PC-3 (cell line): ENCODE measurements at regions not wholly inside any gene's neighbourhood (a gene's known extent, or its start where the extent isn't known, plus 50 kb on each side); places are given as distances from the start of the nearest gene placed in this dataset.
A peak's percentile ranks its signal among the peaks of the same experiment; 100 is the strongest.

Source experiments
- ATAC-seq: fragments of 200-7000 bp; cut with Tn5 transposase; 2 replicates; pipeline ENCODE4 v1.9.1; 2020; ENCODE audit warnings: mild to moderate bottlenecking, moderate library complexity
- BruUV-seq: library from RNA; stranded (reverse); fragments of 400-500 nt; replicated peaks from 2 replicates; lab custom pipeline; 2021; lab: Mats Ljungman, UMichigan
- CTCF ChIA-PET: fragments of 300-600 bp; sonication (Branson Sonifier 250); formaldehyde crosslinking; loops from one replicate; lab custom pipeline; 2022; ENCODE audit warnings: antibody characterized with exemption; lab: Charles Lee
- POLR2A ChIA-PET: fragments of 300-600 bp; sonication (Branson Sonifier 250); formaldehyde crosslinking; loops from one replicate; lab custom pipeline; 2022; ENCODE audit warnings: antibody characterized with exemption; ENCODE audit not compliant: unreplicated experiment; lab: Charles Lee
- DNase-seq: peaks from one replicate; pipeline ENCODE4 v3.0.0-alpha.2; 2015
- H2AFZ ChIP-seq: fragments of 300-600 bp; sonication (generic); 2 replicates; pipeline ENCODE4 v1.6.0; 2016; ENCODE audit warnings: antibody characterized with exemption, low read length
- H3F3A ChIP-seq: fragments of 300-600 bp; sonication (generic); one replicate; pipeline ENCODE4 v1.6.0; 2017; ENCODE audit warnings: antibody characterized with exemption, low read length, control low read depth, mild to moderate bottlenecking; ENCODE audit not compliant: unreplicated experiment
- H3K27ac ChIP-seq: fragments of 300-600 bp; sonication (generic); 2 replicates; pipeline ENCODE4 v1.5.1; 2016; ENCODE audit warnings: mild to moderate bottlenecking, low read length
- H3K27me3 ChIP-seq: fragments of 300-600 bp; sonication (generic); 2 replicates; pipeline ENCODE4 v1.6.1; 2016; ENCODE audit warnings: low read length, mixed read lengths
- H3K36me3 ChIP-seq: fragments of 300-600 bp; sonication (generic); 2 replicates; pipeline ENCODE4 v1.6.1; 2016; ENCODE audit warnings: low read depth, mixed run types, low read length, mixed read lengths
- H3K4me1 ChIP-seq: fragments of 300-600 bp; sonication (generic); 2 replicates; pipeline ENCODE4 v1.5.1; 2016; ENCODE audit warnings: low read length; ENCODE audit not compliant: insufficient read depth
- H3K4me2 ChIP-seq: fragments of 300-600 bp; sonication (generic); 2 replicates; pipeline ENCODE4 v1.6.0; 2016; ENCODE audit warnings: low read length
- H3K4me3 ChIP-seq: fragments of 300-600 bp; sonication (generic); 2 replicates; pipeline ENCODE4 v1.5.1; 2016; ENCODE audit warnings: mild to moderate bottlenecking, low read length, mixed read lengths
- H3K79me2 ChIP-seq: fragments of 300-600 bp; sonication (generic); 2 replicates; pipeline ENCODE4 v1.6.1; 2017; ENCODE audit warnings: low read length, mixed read lengths
- H3K9ac ChIP-seq: fragments of 300-600 bp; sonication (generic); 2 replicates; pipeline ENCODE4 v1.6.0; 2016; ENCODE audit warnings: mild to moderate bottlenecking, low read length
- H3K9me2 ChIP-seq: fragments of 300-600 bp; sonication (generic); replicated peaks from 2 replicates; pipeline ENCODE4 v1.6.1; 2016; ENCODE audit warnings: mixed run types, low read length, mixed read lengths
- H3K9me3 ChIP-seq: fragments of 300-600 bp; sonication (generic); 2 replicates; pipeline ENCODE4 v1.6.1; 2016; ENCODE audit warnings: low read length, mixed read lengths
- H4K20me1 ChIP-seq: fragments of 300-600 bp; sonication (generic); 2 replicates; pipeline ENCODE4 v1.6.1; 2016; ENCODE audit warnings: low read length, mixed read lengths
- CTCF ChIP-seq: fragments of 300-600 bp; sonication (generic); conservative IDR thresholded peaks from 2 replicates; pipeline ENCODE4 v1.5.1; 2017; ENCODE audit warnings: antibody characterized with exemption, low read depth, mild to moderate bottlenecking, low read length
- EZH2 ChIP-seq: fragments of 300-600 bp; sonication (generic); IDR thresholded peaks from one replicate; pipeline ENCODE4 v1.6.1; 2017; ENCODE audit warnings: antibody characterized with exemption, mild to moderate bottlenecking, low read length; ENCODE audit not compliant: unreplicated experiment
- EZH2phosphoT487 ChIP-seq: fragments of 300-600 bp; sonication (generic); IDR thresholded peaks from 2 replicates; pipeline ENCODE4 v1.6.1; 2018; ENCODE audit warnings: mild to moderate bottlenecking, antibody characterized with exemption, low read length, borderline replicate concordance
- intact Hi-C: fragments of 100-400 bp; cut with micrococcal nuclease; formaldehyde crosslinking; loops from 2 replicates; pipeline ENCODE4 v1.9.0; 2023

GRCh38 chr3:168220556-168220955 is 124.8 kb upstream of the GOLIM4 start:
- Histone ChIP-seq H3K79me2 (no peaks in the 10 kb centered on the region), H3K9me2 (no peaks in the 10 kb centered on the region), H3K36me3 (no peaks in the 10 kb centered on the region), H3K27me3 (no peaks in the 10 kb centered on the region), H3K27ac (no peak overlapping the region), H3K4me3 (no peak overlapping the region), H3K4me2 (no peak overlapping the region), H3K9ac (no peak overlapping the region), H4K20me1 (no peaks in the 10 kb centered on the region), H3K4me1 (no peaks in the 10 kb centered on the region), H3K9me3 (no peaks in the 10 kb centered on the region), H3F3A (no peaks in the 10 kb centered on the region), H2AFZ (no peak overlapping the region)
- DNase-seq (peak; percentile 16), ATAC-seq (peak; percentile 37; the same call in 1 of the 2 replicates)
- no TSS peak for BruUV-seq
- TF ChIP-seq EZH2phosphoT487 (no peak), CTCF (no peak)
- CTCF ChIA-PET, result no interaction called here
- intact Hi-C loops, result no loop called here
- POLR2A ChIA-PET, result no interaction called here

GRCh38 chr3:168219530-168219929 is 123.8 kb upstream of the GOLIM4 start:
- ATAC-seq (no peak), DNase-seq (no peak)
- H3K4me3 ChIP-seq, result no peak overlapping the region
- no peaks in the 10 kb centered on the region for H3K36me3 ChIP-seq
- ChIA-PET POLR2A (no interaction called here), CTCF (no interaction called here)
- H3K9me2 ChIP-seq, result no peaks in the 10 kb centered on the region
- intact Hi-C loops, result no loop called here
- no peaks in the 10 kb centered on the region for H3K9me3 ChIP-seq
- no peak overlapping the region for H3K4me2 ChIP-seq
- H3F3A ChIP-seq, result no peaks in the 10 kb centered on the region
- TF ChIP-seq EZH2 (no peak), CTCF (no peak), EZH2phosphoT487 (no peak)
- H4K20me1 ChIP-seq, result no peaks in the 10 kb centered on the region
- no peak overlapping the region for H3K27ac ChIP-seq
- no peaks in the 10 kb centered on the region for H3K27me3 ChIP-seq
- BruUV-seq, result no TSS peak
- no peaks in the 10 kb centered on the region for H3K4me1 ChIP-seq
- H2AFZ ChIP-seq, result no peak overlapping the region
- no peak overlapping the region for H3K9ac ChIP-seq
- no peaks in the 10 kb centered on the region for H3K79me2 ChIP-seq

- Histone ChIP-seq H3K4me3 (no peak overlapping the region), H4K20me1 (no peaks in the 10 kb centered on the region), H3K4me1 (no peaks in the 10 kb centered on the region), H3K36me3 (no peaks in the 10 kb centered on the region), H3F3A (no peaks in the 10 kb centered on the region), H3K27ac (no peak overlapping the region), H3K9ac (no peak overlapping the region), H3K79me2 (no peaks in the 10 kb centered on the region), H2AFZ (no peak overlapping the region), H3K27me3 (no peaks in the 10 kb centered on the region), H3K9me3 (no peaks in the 10 kb centered on the region), H3K4me2 (no peak overlapping the region), H3K9me2 (no peaks in the 10 kb centered on the region)
- TF ChIP-seq EZH2phosphoT487 (no peak), EZH2 (no peak), CTCF (no peak)
- POLR2A ChIA-PET, result no interaction called here
- no TSS peak for BruUV-seq
- no peak for DNase-seq
- intact Hi-C loops, result no loop called here
- no peak for ATAC-seq
- CTCF ChIA-PET, result interaction anchor here (0.6 kb wide), 1 partner anchor 437 kb away, joined by 3 read pairs; no protein-coding TSS in a partner anchor
These were observed 122.9 kb upstream of the GOLIM4 start for GRCh38 chr3:168218600-168218999.
